Umbilical cord (tissue), 1 donor: ENCODE measurements at regions not wholly inside any gene's neighbourhood (a gene's known extent, or its start where the extent isn't known, plus 50 kb on each side); places are given as distances from the start of the nearest gene placed in this dataset.
"Not testable (repeated sequence)": the region's sequence is repeated elsewhere in the genome, so short reads cannot be mapped to it uniquely, and the experiment has no call there.

ENCODE experiments used
- DNase-seq: peaks from one replicate; pipeline ENCODE4 v3.0.0-alpha.2; 2015; ENCODE audit warnings: low spot score

- no peak for DNase-seq
Measured at GRCh38 chr1:95518310-95518709, 284.3 kb downstream of the RWDD3 start.

GRCh38 chr1:95520390-95520789 is 286.4 kb downstream of the RWDD3 start:
- DNase-seq: no peak

- DNase-seq: no peak
Measured at GRCh38 chr1:95532335-95532734, 298.3 kb downstream of the RWDD3 start.

GRCh38 chr1:95534985-95535384 is 301.0 kb downstream of the RWDD3 start:
- DNase-seq: no peak

GRCh38 chr1:95535614-95536013 is 301.6 kb downstream of the RWDD3 start:
- DNase-seq: no peak

GRCh38 chr1:95536501-95536900 is 302.5 kb downstream of the RWDD3 start:
- no peak for DNase-seq

GRCh38 chr1:95537176-95537575 is 303.2 kb downstream of the RWDD3 start:
- DNase-seq: peak; percentile 2

- DNase-seq: not testable (repeated sequence)
Measured at GRCh38 chr1:95538242-95538641, 304.2 kb downstream of the RWDD3 start.

GRCh38 chr1:95542936-95543335 is 308.9 kb downstream of the RWDD3 start:
- DNase-seq: no peak

- peak; percentile 6 for DNase-seq
Measured at GRCh38 chr1:95547005-95547404, 313.0 kb downstream of the RWDD3 start.

GRCh38 chr1:95548211-95548610 is 314.2 kb downstream of the RWDD3 start:
- DNase-seq: no peak

GRCh38 chr1:95551201-95551600 is 317.2 kb downstream of the RWDD3 start:
- no peak for DNase-seq

GRCh38 chr1:95553595-95553994 is 319.6 kb downstream of the RWDD3 start:
- DNase-seq: no peak

- no peak for DNase-seq
Measured at GRCh38 chr1:95554408-95554807, 320.4 kb downstream of the RWDD3 start.

- DNase-seq: peak; percentile 12
Measured at GRCh38 chr1:95558791-95559190, 324.8 kb downstream of the RWDD3 start.

GRCh38 chr1:95561346-95561745 is 327.3 kb downstream of the RWDD3 start:
- DNase-seq: no peak

GRCh38 chr1:95562230-95562629 is 328.2 kb downstream of the RWDD3 start:
- DNase-seq: no peak

- no peak for DNase-seq
Measured at GRCh38 chr1:95572002-95572401, 338.0 kb downstream of the RWDD3 start.

GRCh38 chr1:95572962-95573361 is 339.0 kb downstream of the RWDD3 start:
- no peak for DNase-seq

GRCh38 chr1:95575291-95575690 is 341.3 kb downstream of the RWDD3 start:
- no peak for DNase-seq

GRCh38 chr1:95578462-95578861 is 344.5 kb downstream of the RWDD3 start:
- no peak for DNase-seq

GRCh38 chr1:95582191-95582590 is 348.2 kb downstream of the RWDD3 start:
- DNase-seq: no peak

- DNase-seq: no peak
Measured at GRCh38 chr1:95582746-95583145, 348.7 kb downstream of the RWDD3 start.

GRCh38 chr1:95583661-95584210 is 349.7 kb downstream of the RWDD3 start:
- no peak for DNase-seq
